Mesenchymal stem cell (in vitro differentiated cells and primary cell): ENCODE measurements at regions not wholly inside any gene's neighbourhood (a gene's known extent, or its start where the extent isn't known, plus 50 kb on each side); places are given as distances from the start of the nearest gene placed in this dataset.

Source experiments
- DNase-seq: peaks from one replicate; pipeline ENCODE4 v3.0.0-alpha.2; 2013
- H2AFZ ChIP-seq: one replicate; pipeline ENCODE4 v1.6.1; 2013; ENCODE audit warnings: low read depth, mild to moderate bottlenecking, control low read depth, inconsistent platforms, low read length, moderate library complexity
- H2AK5ac ChIP-seq: 2 replicates; pipeline ENCODE4 v1.6.1; 2013; ENCODE audit warnings: low read length, moderate library complexity, mild to moderate bottlenecking, inconsistent platforms; ENCODE audit not compliant: severe bottlenecking
- H2BK120ac ChIP-seq: one replicate; pipeline ENCODE4 v1.6.1; 2013; ENCODE audit warnings: low read depth, mild to moderate bottlenecking, inconsistent platforms, low read length, moderate library complexity
- H2BK12ac ChIP-seq, 2 experiments: one replicate each; pipeline ENCODE4 v1.6.1; 2013; ENCODE audit warnings: inconsistent platforms in 2 of 2, low read length in 2 of 2, mild to moderate bottlenecking in 2 of 2, moderate library complexity in 2 of 2, control low read depth in 1 of 2
- H2BK15ac ChIP-seq: one replicate; pipeline ENCODE4 v1.6.1; 2013; ENCODE audit warnings: mild to moderate bottlenecking, low read depth, inconsistent platforms; ENCODE audit not compliant: poor library complexity, severe bottlenecking
- H2BK5ac ChIP-seq: 2 replicates; pipeline ENCODE4 v1.6.1; 2013; ENCODE audit warnings: low read depth, mild to moderate bottlenecking, low read length, control low read depth, inconsistent platforms; ENCODE audit not compliant: poor library complexity, severe bottlenecking
- H3K14ac ChIP-seq, 2 experiments: one replicate each; pipeline ENCODE4 v1.6.1; 2013; ENCODE audit warnings: inconsistent platforms in 2 of 2, low read length in 2 of 2, control low read depth in 1 of 2, mild to moderate bottlenecking in 1 of 2, moderate library complexity in 1 of 2
- H3K18ac ChIP-seq, 2 experiments: one replicate each; pipeline ENCODE4 v1.6.1; 2013; ENCODE audit warnings: inconsistent platforms in 2 of 2, low read length in 2 of 2, control low read depth in 1 of 2, low read depth in 1 of 2, mild to moderate bottlenecking in 1 of 2
- H3K23ac ChIP-seq, 2 experiments: one replicate each; pipeline ENCODE4 v1.6.1; 2013; ENCODE audit warnings: inconsistent platforms in 2 of 2, low read length in 2 of 2, mild to moderate bottlenecking in 2 of 2, moderate library complexity in 2 of 2, control low read depth in 1 of 2
- H3K27ac ChIP-seq: 2 replicates; pipeline ENCODE4 v1.5.1; 2013; ENCODE audit warnings: mild to moderate bottlenecking, moderate library complexity, low read length, control low read depth, inconsistent platforms; ENCODE audit not compliant: poor library complexity, severe bottlenecking
- H3K27me3 ChIP-seq, 2 experiments: 2 replicates each; pipeline versions ENCODE4 v1.6.1 to v1.7.0; 2013; ENCODE audit warnings: low read length in 2 of 2, mild to moderate bottlenecking in 2 of 2, moderate library complexity in 2 of 2, control low read depth in 1 of 2, inconsistent platforms in 1 of 2; ENCODE audit not compliant: control insufficient read depth in 1 of 2, insufficient read depth in 1 of 2
- H3K36me3 ChIP-seq, 2 experiments: 2 replicates each; pipeline versions ENCODE4 v1.6.1 to v1.7.0; 2013; ENCODE audit warnings: low read length in 2 of 2, control low read depth in 1 of 2, inconsistent platforms in 1 of 2, low read depth in 1 of 2, mild to moderate bottlenecking in 1 of 2; ENCODE audit not compliant: insufficient read depth in 2 of 2, control insufficient read depth in 1 of 2
- H3K4ac ChIP-seq, 2 experiments: one replicate each; pipeline ENCODE4 v1.6.1; 2013; ENCODE audit warnings: inconsistent platforms in 2 of 2, low read length in 2 of 2, mild to moderate bottlenecking in 2 of 2, moderate library complexity in 2 of 2, control low read depth in 1 of 2, low read depth in 1 of 2
- H3K4me1 ChIP-seq: 2 replicates; pipeline ENCODE4 v1.6.1; 2013; ENCODE audit warnings: low read depth, low read length, control low read depth; ENCODE audit not compliant: control insufficient read depth, insufficient read depth
- H3K4me2 ChIP-seq: 2 replicates; pipeline ENCODE4 v1.6.1; 2013; ENCODE audit warnings: low read length, mild to moderate bottlenecking, inconsistent platforms; ENCODE audit not compliant: poor library complexity, severe bottlenecking
- H3K4me3 ChIP-seq, 2 experiments: 2 replicates each; pipeline versions ENCODE4 v1.5.1 to v1.7.0; 2013; ENCODE audit warnings: low read length in 2 of 2, mild to moderate bottlenecking in 2 of 2, control low read depth in 1 of 2, low read depth in 1 of 2; ENCODE audit not compliant: insufficient read depth in 1 of 2
- H3K79me1 ChIP-seq: replicated peaks from 2 replicates; pipeline ENCODE4 v1.6.1; 2013; ENCODE audit warnings: mild to moderate bottlenecking, control low read depth, low read length, inconsistent platforms; ENCODE audit not compliant: poor library complexity, severe bottlenecking
- H3K9ac ChIP-seq: 2 replicates; pipeline ENCODE4 v1.7.0; 2013; ENCODE audit warnings: mild to moderate bottlenecking, low read length, moderate library complexity
- H3K9me3 ChIP-seq: 2 replicates; pipeline ENCODE4 v1.7.0; 2013; ENCODE audit warnings: mild to moderate bottlenecking, low read length; ENCODE audit not compliant: control insufficient read depth
- H4K8ac ChIP-seq: one replicate; pipeline ENCODE4 v1.6.1; 2013; ENCODE audit warnings: inconsistent platforms, mild to moderate bottlenecking, low read length, moderate library complexity
- H4K91ac ChIP-seq: one replicate; pipeline ENCODE4 v1.6.1; 2013; ENCODE audit warnings: mild to moderate bottlenecking, low read length, inconsistent platforms
- WGBS: methylation state at CpG from one replicate; pipeline ENCODE4 v1.1.7; 2013; ENCODE audit warnings: mixed read lengths; 5-methylcytosine and 5-hydroxymethylcytosine counted together

GRCh38 chr7:133191787-133192186, 61.1 kb upstream of the EXOC4 start:
- H2BK120ac ChIP-seq, result no peak overlapping the region
- no peak for DNase-seq
- H3K4ac ChIP-seq, result no peak overlapping the region
- no peaks in the 10 kb centered on the region for H3K4me1 ChIP-seq
- no peak overlapping the region for H3K14ac ChIP-seq
- no peak overlapping the region for H2BK12ac ChIP-seq
- H3K18ac ChIP-seq, result no peak overlapping the region
- H2AK5ac ChIP-seq, result no peak overlapping the region
- H3K4me3 ChIP-seq, result no peak overlapping the region
- peaks cover 4 to 35% of the 10 kb centered on the region in 2 experiments for H3K27me3 ChIP-seq
- H3K79me1 ChIP-seq, result no peaks in the 10 kb centered on the region
- no peaks in the 10 kb centered on the region for H3K9me3 ChIP-seq
- H2AFZ ChIP-seq, result no peak overlapping the region
- H3K27ac ChIP-seq, result no peak overlapping the region
- H3K4me2 ChIP-seq, result no peak overlapping the region
- 90% methylated on average over 1 of the region's 4 CpGs for WGBS
- H2BK5ac ChIP-seq, result no peak overlapping the region
- H4K8ac ChIP-seq, result no peak overlapping the region
- no peak overlapping the region for H3K9ac ChIP-seq
- H3K36me3 ChIP-seq, result no peaks in the 10 kb centered on the region
- no peak overlapping the region for H2BK15ac ChIP-seq
- H4K91ac ChIP-seq, result no peak overlapping the region
- H3K23ac ChIP-seq, result no peak overlapping the region

GRCh38 chr7:133195868-133196267, 57.0 kb upstream of the EXOC4 start:
- Histone ChIP-seq H4K8ac (no peak overlapping the region), H2AK5ac (no peak overlapping the region), H2AFZ (no peak overlapping the region), H2BK5ac (no peak overlapping the region), H3K14ac (no peak overlapping the region), H3K18ac (no peak overlapping the region), H3K27ac (no peak overlapping the region), H3K79me1 (no peaks in the 10 kb centered on the region), H2BK12ac (no peak overlapping the region), H3K23ac (no peak overlapping the region), H3K27me3 (peaks cover 8 to 46% of the 10 kb centered on the region in 2 experiments), H3K4ac (no peak overlapping the region), H3K4me3 (no peak overlapping the region), H3K36me3 (no peaks in the 10 kb centered on the region), H3K9ac (no peak overlapping the region), H3K9me3 (no peaks in the 10 kb centered on the region), H3K4me1 (no peaks in the 10 kb centered on the region), H4K91ac (no peak overlapping the region), H2BK120ac (no peak overlapping the region), H2BK15ac (no peak overlapping the region), H3K4me2 (no peak overlapping the region)
- DNase-seq, result no peak
- WGBS, result 67% methylated on average over 1 of the region's 4 CpGs

GRCh38 chr7:133196856-133197612, 55.8 kb upstream of the EXOC4 start:
- WGBS, result 49% methylated on average over 13 of the region's 15 CpGs
- no peak overlapping the region for H3K4me3 ChIP-seq

GRCh38 chr7:133197972-133198544, 54.8 kb upstream of the EXOC4 start:
- Histone ChIP-seq H3K4me3 (no peak overlapping the region), H4K8ac (no peak overlapping the region), H3K4me2 (no peak overlapping the region), H3K27ac (no peak overlapping the region), H3K4ac (no peak overlapping the region), H3K79me1 (no peaks in the 10 kb centered on the region), H3K36me3 (no peaks in the 10 kb centered on the region), H2BK5ac (no peak overlapping the region), H3K14ac (no peak overlapping the region), H3K27me3 (peaks cover 8 to 32% of the 10 kb centered on the region in 2 experiments), H2BK12ac (no peak overlapping the region), H3K9ac (no peak overlapping the region), H2BK120ac (no peak overlapping the region), H3K18ac (no peak overlapping the region), H2AK5ac (no peak overlapping the region), H3K4me1 (no peaks in the 10 kb centered on the region), H2BK15ac (no peak overlapping the region), H2AFZ (no peak overlapping the region), H3K9me3 (no peaks in the 10 kb centered on the region), H4K91ac (no peak overlapping the region), H3K23ac (no peak overlapping the region)
- 56% methylated on average over 4 of the region's 4 CpGs for WGBS
- no peak for DNase-seq

More at GRCh38 chr7:133196856-133197612, 55.8 kb upstream of the EXOC4 start:
- no peak overlapping the region for H3K23ac ChIP-seq
- no peak overlapping the region for H4K91ac ChIP-seq
- no peak overlapping the region for H3K18ac ChIP-seq
- H4K8ac ChIP-seq, result no peak overlapping the region
- peaks cover 8 to 35% of the 10 kb centered on the region in 2 experiments for H3K27me3 ChIP-seq
- no peak overlapping the region for H2AK5ac ChIP-seq
- H3K9me3 ChIP-seq, result no peaks in the 10 kb centered on the region
- H2BK120ac ChIP-seq, result no peak overlapping the region
- no peak overlapping the region for H2BK15ac ChIP-seq
- no peak overlapping the region for H3K4ac ChIP-seq
- H3K14ac ChIP-seq, result no peak overlapping the region
- no peaks in the 10 kb centered on the region for H3K79me1 ChIP-seq
- DNase-seq, result no peak
- no peak overlapping the region for H3K4me2 ChIP-seq
- no peaks in the 10 kb centered on the region for H3K36me3 ChIP-seq
- no peak overlapping the region for H2BK5ac ChIP-seq
- no peaks in the 10 kb centered on the region for H3K4me1 ChIP-seq
- no peak overlapping the region for H2BK12ac ChIP-seq
- H3K9ac ChIP-seq, result no peak overlapping the region
- no peak overlapping the region for H2AFZ ChIP-seq
- H3K27ac ChIP-seq, result no peak overlapping the region
